Epithelial cell of proximal tubule (primary cell): ENCODE measurements at regions not wholly inside any gene's neighbourhood (a gene's known extent, or its start where the extent isn't known, plus 50 kb on each side); places are given as distances from the start of the nearest gene placed in this dataset.

ENCODE experiments used
- DNase-seq: peaks from one replicate; pipeline ENCODE4 v3.0.0-alpha.2; 2011; ENCODE audit warnings: low read depth
- H3K4me3 ChIP-seq: 2 replicates; pipeline ENCODE4 v1.5.1; 2011; ENCODE audit warnings: low read depth, mild to moderate bottlenecking, low read length
- TF ChIP-seq, protein P1 (sequence below): conservative IDR thresholded peaks from 2 replicates; pipeline ENCODE4 v1.5.1; 2012; ENCODE audit warnings: low read depth, mild to moderate bottlenecking, low read length

- H3K4me3 ChIP-seq, result no peak overlapping the region
- DNase-seq, result no peak
- TF ChIP-seq, protein P1, sequence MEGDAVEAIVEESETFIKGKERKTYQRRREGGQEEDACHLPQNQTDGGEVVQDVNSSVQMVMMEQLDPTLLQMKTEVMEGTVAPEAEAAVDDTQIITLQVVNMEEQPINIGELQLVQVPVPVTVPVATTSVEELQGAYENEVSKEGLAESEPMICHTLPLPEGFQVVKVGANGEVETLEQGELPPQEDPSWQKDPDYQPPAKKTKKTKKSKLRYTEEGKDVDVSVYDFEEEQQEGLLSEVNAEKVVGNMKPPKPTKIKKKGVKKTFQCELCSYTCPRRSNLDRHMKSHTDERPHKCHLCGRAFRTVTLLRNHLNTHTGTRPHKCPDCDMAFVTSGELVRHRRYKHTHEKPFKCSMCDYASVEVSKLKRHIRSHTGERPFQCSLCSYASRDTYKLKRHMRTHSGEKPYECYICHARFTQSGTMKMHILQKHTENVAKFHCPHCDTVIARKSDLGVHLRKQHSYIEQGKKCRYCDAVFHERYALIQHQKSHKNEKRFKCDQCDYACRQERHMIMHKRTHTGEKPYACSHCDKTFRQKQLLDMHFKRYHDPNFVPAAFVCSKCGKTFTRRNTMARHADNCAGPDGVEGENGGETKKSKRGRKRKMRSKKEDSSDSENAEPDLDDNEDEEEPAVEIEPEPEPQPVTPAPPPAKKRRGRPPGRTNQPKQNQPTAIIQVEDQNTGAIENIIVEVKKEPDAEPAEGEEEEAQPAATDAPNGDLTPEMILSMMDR, result no peak
These were observed 440.8 kb upstream of the MYT1L start for GRCh38 chr2:2771721-2772411.

DNA sequence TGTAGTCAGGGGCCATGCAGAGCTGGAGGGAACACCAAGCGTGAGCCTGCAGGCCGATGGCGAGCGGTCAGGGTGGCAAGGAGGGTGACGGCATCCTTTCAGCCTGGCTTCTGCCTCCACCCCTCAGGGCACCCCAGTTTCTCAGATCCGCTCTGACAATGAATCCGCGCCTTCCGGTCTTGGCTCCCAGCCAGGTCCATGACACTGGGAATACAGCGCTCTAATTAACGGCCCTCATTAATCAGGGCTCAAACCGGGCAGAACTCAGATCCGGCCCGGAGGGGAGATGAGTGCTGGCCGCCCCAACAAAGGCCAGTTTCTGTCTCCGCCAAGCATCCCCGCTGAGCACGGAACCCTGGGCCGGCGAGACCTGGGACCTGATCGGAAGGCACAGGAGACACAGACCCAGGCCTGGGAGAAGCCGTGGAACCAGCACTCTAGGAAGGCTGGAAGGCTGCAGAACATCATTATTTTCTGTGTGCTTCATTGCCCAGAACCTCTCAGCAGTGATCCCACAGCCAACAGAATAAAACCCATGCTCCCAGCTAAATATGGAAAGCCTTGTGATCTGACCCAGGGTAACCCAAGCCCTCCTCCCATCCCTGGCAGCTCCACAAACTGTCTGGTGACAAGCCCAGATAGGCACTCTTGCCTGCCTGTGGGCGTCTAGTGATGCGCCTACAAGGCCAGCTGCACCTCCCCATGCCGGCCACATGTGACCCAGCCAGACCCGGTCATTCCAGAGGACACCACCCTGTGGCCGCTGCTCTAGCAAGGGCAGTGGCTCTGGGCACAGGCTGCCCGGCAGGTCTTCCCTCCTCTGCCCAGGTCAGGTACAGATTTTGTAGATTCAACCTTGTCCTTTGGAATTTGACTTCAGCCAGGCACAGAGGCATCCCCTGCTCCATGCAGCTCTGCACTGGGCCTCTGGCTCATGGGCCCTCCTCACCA lies 438.7 kb upstream of the MYT1L start:
- TF ChIP-seq, protein P1, result no peak
- H3K4me3 ChIP-seq, result no peak overlapping the region

DNA sequence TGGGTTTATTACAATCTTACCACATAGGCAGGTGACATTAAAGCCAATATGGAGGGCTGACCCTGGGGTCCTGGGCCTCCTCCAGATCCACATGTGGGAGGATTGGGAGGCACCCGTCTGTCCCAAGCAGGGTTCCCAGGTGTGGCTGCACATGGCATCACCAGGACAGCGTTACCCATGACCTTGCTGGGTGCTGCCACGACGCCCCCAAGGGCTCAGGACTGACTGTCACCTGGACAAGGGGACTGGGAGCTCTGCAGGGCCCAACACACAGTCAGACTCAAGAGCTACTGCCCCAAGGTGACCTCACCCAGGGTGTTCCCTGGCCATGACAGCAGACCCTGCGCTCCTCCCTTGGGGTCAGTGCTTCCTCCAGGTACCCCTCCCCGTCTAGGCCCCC lies 437.4 kb upstream of the MYT1L start:
- TF ChIP-seq, protein P1, result no peak
- no peak overlapping the region for H3K4me3 ChIP-seq
- DNase-seq, result no peak

More for the DNA sequence above, 438.7 kb upstream of the MYT1L start:
- no peak for DNase-seq

GRCh38 chr2:2767837-2768236 lies 436.8 kb upstream of the MYT1L start:
- no peak overlapping the region for H3K4me3 ChIP-seq
- DNase-seq, result no peak
- TF ChIP-seq, protein P1, result no peak

DNA sequence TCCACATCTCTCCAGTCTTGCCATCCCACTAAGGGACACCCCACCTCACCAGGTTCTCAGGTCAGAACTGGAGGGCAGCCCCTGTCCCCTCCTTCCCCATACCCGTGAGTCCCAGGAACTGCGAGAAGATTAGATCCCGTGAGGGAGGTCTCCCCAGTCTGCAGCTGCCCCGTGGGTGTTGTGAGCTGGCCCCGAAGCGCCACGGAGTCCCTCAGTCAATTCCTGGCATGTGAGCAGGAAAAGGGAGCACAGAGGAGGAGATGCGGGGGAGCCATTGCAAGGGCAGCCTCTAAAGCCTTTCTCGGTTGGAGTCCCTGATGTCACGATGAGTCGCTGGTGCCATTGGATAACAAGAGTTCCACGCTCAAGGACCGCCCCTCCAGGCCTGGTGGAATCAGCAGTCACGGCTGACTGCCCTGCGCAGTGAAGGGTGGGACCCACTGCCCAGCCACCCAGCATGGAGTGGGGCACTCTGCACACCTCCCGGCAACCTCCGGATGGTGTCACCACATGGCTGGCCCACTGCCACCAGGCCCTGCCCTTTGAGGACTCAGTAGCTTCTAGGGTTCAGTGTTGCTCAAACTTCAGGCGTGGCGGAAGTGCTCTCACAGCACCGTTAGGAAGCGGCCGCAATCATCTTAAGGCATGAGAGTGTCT lies 434.9 kb upstream of the MYT1L start:
- no peak overlapping the region for H3K4me3 ChIP-seq
- DNase-seq, result no peak
- TF ChIP-seq, protein P1, result no peak

DNA sequence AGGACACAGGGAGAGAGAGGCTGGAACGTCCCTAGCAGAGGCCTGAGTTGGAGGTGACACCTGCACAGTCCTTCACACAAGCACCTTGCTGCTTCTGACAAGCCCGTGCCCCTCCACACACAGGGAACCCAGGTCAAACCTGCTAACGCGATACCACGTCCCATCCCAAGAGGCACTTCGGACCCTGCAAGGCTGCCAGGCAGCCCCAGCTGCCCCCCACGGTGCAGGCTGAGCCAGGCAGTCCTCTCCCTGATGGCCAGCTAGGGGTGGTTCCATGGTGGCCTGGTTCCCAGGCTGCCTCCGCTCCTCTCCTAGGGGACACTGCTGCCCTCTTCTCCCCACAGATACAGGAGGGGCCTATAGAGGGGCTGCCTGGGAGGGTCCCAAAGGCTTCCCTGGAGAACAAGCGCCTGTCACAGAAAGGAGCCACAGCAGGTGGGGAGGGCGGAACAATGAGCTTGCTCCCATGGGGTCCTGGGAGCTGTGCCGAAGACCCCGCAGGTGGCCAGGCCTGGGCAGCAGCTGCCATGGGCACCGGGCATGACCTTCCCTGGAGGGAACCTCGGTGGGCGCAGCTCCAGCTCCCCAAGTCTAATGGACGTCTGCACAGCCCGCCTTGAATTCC lies 434.2 kb upstream of the MYT1L start:
- H3K4me3 ChIP-seq, result no peak overlapping the region
- TF ChIP-seq, protein P1, result no peak
- DNase-seq, result no peak
